Epithelial cell of esophagus (primary cell): ENCODE measurements at regions not wholly inside any gene's neighbourhood (a gene's known extent, or its start where the extent isn't known, plus 50 kb on each side); places are given as distances from the start of the nearest gene placed in this dataset.
A peak's percentile ranks its signal among the peaks of the same experiment; 100 is the strongest.

Source experiments
- DNase-seq: peaks from one replicate; pipeline ENCODE4 v3.0.0; 2010; ENCODE audit warnings: low read depth
- H3K4me3 ChIP-seq: 2 replicates; pipeline ENCODE4 v1.5.1; 2011; ENCODE audit warnings: mild to moderate bottlenecking, low read length, control low read depth
- TF ChIP-seq, protein P1 (sequence below): IDR thresholded peaks from 2 replicates; pipeline ENCODE4 v1.5.1; 2011; ENCODE audit warnings: low read depth, mild to moderate bottlenecking, low read length, control low read depth, inconsistent platforms; ENCODE audit not compliant: insufficient read depth; ENCODE audit errors: missing control alignments

DNA sequence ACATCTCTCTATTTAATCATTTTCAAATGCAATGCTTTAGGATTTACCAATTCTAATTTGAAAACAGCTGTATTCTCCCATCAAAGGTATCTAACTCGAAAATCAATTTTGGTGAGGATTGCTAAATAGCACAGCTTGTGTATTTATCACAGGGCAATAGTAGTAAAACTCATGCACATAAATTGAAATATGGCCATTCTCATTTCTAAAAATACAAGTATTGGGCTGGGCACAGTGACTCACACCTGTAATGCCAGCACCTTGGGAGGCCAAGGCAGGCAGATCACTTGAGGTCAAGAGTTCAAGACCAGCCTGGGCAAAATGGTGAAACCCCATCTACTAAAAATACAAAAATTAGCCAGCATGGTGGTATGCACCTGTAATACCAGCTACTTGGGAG is 164.8 kb upstream of the RASA1 start:
- no peak overlapping the region for H3K4me3 ChIP-seq
- TF ChIP-seq, protein P1, sequence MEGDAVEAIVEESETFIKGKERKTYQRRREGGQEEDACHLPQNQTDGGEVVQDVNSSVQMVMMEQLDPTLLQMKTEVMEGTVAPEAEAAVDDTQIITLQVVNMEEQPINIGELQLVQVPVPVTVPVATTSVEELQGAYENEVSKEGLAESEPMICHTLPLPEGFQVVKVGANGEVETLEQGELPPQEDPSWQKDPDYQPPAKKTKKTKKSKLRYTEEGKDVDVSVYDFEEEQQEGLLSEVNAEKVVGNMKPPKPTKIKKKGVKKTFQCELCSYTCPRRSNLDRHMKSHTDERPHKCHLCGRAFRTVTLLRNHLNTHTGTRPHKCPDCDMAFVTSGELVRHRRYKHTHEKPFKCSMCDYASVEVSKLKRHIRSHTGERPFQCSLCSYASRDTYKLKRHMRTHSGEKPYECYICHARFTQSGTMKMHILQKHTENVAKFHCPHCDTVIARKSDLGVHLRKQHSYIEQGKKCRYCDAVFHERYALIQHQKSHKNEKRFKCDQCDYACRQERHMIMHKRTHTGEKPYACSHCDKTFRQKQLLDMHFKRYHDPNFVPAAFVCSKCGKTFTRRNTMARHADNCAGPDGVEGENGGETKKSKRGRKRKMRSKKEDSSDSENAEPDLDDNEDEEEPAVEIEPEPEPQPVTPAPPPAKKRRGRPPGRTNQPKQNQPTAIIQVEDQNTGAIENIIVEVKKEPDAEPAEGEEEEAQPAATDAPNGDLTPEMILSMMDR, result no peak
- no peak for DNase-seq

- TF ChIP-seq, protein P1, result no peak
- peak; percentile 22 for DNase-seq
- H3K4me3 ChIP-seq, result no peak overlapping the region
These were observed 163.9 kb upstream of the RASA1 start for GRCh38 chr5:87103616-87104287.

GRCh38 chr5:87105577-87105976 is 162.1 kb upstream of the RASA1 start:
- TF ChIP-seq, protein P1, result no peak
- no peak for DNase-seq
- no peak overlapping the region for H3K4me3 ChIP-seq

DNA sequence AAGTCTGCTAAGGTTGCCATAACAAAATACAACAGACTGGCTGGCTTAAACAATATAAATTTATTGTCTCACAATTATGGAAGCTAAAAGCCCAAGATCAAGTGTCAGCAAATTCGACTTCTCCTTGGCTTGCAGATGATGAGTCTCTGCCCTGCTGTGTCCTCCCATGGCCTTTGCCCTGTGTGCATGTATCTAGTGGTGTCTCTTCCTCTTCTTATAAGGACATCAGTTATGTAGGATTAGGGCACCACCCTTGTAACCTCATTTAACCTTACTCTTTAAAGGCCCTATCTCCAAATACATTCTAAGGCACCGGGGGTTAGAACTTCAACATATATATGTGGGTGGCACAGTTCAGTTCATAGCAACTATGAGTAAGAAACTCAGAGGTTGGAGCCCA is 157.9 kb upstream of the RASA1 start:
- DNase-seq, result no peak
- TF ChIP-seq, protein P1, result no peak
- no peak overlapping the region for H3K4me3 ChIP-seq

- DNase-seq, result peak; percentile 50
- TF ChIP-seq, protein P1, result no peak
These were observed 157.0 kb upstream of the RASA1 start for GRCh38 chr5:87110721-87111120.

DNA sequence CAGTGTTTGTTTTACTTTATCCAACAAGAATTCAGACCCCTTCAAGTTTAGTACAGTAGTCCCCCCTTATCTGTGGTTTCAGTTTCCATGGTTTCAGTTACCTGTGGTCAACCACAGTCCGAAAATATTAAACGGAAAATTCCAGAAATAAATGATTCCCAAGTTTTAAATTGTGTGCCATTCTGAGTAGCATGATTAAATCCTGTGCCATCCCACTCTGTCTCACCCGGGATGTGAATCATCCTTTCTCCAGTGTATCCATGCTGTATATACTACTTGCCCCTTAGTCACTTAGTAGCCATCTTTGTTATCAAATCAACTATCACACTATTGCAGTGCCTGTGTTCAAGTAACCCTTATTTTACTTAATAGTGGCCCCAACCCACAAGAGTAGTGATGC is 153.8 kb upstream of the RASA1 start:
- H3K4me3 ChIP-seq, result no peak overlapping the region
- peak; percentile 85 for DNase-seq
- TF ChIP-seq, protein P1, result no peak

More at GRCh38 chr5:87110721-87111120, 157.0 kb upstream of the RASA1 start:
- no peak overlapping the region for H3K4me3 ChIP-seq

- TF ChIP-seq, protein P1, result no peak
- no peak overlapping the region for H3K4me3 ChIP-seq
These were observed 153.1 kb upstream of the RASA1 start for GRCh38 chr5:87114631-87115030.

More at GRCh38 chr5:87114631-87115030, 153.1 kb upstream of the RASA1 start:
- DNase-seq, result peak; percentile 31
